PC-3 (cell line): ENCODE measurements at regions not wholly inside any gene's neighbourhood (a gene's known extent, or its start where the extent isn't known, plus 50 kb on each side); places are given as distances from the start of the nearest gene placed in this dataset.

Experiments
- EZH2 ChIP-seq: fragments of 300-600 bp; sonication (generic); IDR thresholded peaks from one replicate; pipeline ENCODE4 v1.6.1; 2017; ENCODE audit warnings: antibody characterized with exemption, mild to moderate bottlenecking, low read length; ENCODE audit not compliant: unreplicated experiment
- TF ChIP-seq, protein P1 (sequence below): fragments of 300-600 bp; sonication (generic); conservative IDR thresholded peaks from 2 replicates; pipeline ENCODE4 v1.5.1; 2017; ENCODE audit warnings: antibody characterized with exemption, low read depth, mild to moderate bottlenecking, low read length

DNA sequence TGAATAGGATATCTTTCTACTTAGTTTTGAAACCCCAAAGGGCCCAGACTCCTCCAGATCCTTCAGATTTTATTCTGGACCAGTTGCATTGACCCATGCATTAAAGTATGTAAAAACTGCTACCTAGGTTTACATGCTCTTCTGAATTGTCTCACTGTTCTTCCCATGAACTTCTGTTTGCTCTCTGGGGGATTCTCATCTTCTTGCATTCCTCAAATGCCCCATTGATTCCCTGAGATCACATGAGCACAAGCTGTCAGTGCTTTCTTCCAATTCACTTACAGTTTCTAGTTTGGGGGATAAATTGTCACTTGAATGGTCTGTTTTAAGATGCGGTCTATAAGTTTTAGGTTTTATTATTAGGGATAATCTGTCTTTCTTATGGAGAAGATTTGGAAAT, 188.9 kb upstream of the KIF2B start:
- TF ChIP-seq, protein P1, sequence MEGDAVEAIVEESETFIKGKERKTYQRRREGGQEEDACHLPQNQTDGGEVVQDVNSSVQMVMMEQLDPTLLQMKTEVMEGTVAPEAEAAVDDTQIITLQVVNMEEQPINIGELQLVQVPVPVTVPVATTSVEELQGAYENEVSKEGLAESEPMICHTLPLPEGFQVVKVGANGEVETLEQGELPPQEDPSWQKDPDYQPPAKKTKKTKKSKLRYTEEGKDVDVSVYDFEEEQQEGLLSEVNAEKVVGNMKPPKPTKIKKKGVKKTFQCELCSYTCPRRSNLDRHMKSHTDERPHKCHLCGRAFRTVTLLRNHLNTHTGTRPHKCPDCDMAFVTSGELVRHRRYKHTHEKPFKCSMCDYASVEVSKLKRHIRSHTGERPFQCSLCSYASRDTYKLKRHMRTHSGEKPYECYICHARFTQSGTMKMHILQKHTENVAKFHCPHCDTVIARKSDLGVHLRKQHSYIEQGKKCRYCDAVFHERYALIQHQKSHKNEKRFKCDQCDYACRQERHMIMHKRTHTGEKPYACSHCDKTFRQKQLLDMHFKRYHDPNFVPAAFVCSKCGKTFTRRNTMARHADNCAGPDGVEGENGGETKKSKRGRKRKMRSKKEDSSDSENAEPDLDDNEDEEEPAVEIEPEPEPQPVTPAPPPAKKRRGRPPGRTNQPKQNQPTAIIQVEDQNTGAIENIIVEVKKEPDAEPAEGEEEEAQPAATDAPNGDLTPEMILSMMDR: no peak
- no peak for TF ChIP-seq EZH2
